HEK293 (cell line): ENCODE measurements at regions not wholly inside any gene's neighbourhood (a gene's known extent, or its start where the extent isn't known, plus 50 kb on each side); places are given as distances from the start of the nearest gene placed in this dataset.

Source experiments
- MZF1 ChIP-seq: fragments of 450-650 bp; formaldehyde crosslinking; IDR thresholded peaks from 2 replicates; pipeline ENCODE4 v1.5.1; 2017; ENCODE audit warnings: missing biosample characterization, missing genetic modification characterization, borderline replicate concordance
- SCRT1 ChIP-seq: fragments of 450-650 bp; formaldehyde crosslinking; IDR thresholded peaks from 2 replicates; pipeline ENCODE4 v1.5.1; 2016; ENCODE audit warnings: missing biosample characterization, missing genetic modification characterization, borderline replicate concordance
- TCF7L2 ChIP-seq: IDR thresholded peaks from 2 replicates; pipeline ENCODE4 v1.6.1; 2011; ENCODE audit warnings: low read depth, mild to moderate bottlenecking, inconsistent platforms, low read length, moderate library complexity, borderline replicate concordance
- YY1 ChIP-seq: fragments of 450-650 bp; formaldehyde crosslinking; IDR thresholded peaks from 2 replicates; pipeline ENCODE4 v1.5.1; 2018; ENCODE audit warnings: missing biosample characterization, missing genetic modification characterization
- ZBTB21 ChIP-seq: fragments of 450-650 bp; formaldehyde crosslinking; IDR thresholded peaks from 2 replicates; pipeline ENCODE4 v1.5.1; 2017; ENCODE audit warnings: missing biosample characterization, missing genetic modification characterization
- ZNF184 ChIP-seq: fragments of 450-650 bp; IDR thresholded peaks from 2 replicates; pipeline ENCODE4 v1.5.1; 2018; ENCODE audit warnings: missing biosample characterization, mild to moderate bottlenecking, missing genetic modification characterization
- ZNF24 ChIP-seq: fragments of 450-650 bp; formaldehyde crosslinking; IDR thresholded peaks from 2 replicates; pipeline ENCODE4 v1.5.1; 2016; ENCODE audit warnings: missing biosample characterization, missing genetic modification characterization
- ZNF350 ChIP-seq: fragments of 450-650 bp; formaldehyde crosslinking; IDR thresholded peaks from 2 replicates; pipeline ENCODE4 v1.5.0; 2017; ENCODE audit warnings: missing biosample characterization, mild to moderate bottlenecking, missing genetic modification characterization
- ZNF555 ChIP-seq: fragments of 450-650 bp; formaldehyde crosslinking; conservative IDR thresholded peaks from 2 replicates; pipeline ENCODE4 v1.5.1; 2017; ENCODE audit warnings: missing biosample characterization, mild to moderate bottlenecking, missing genetic modification characterization, inconsistent platforms
- ZNF830 ChIP-seq: fragments of 450-650 bp; IDR thresholded peaks from 2 replicates; pipeline ENCODE4 v1.5.0; 2018; ENCODE audit warnings: missing biosample characterization, missing genetic modification characterization, low read depth, mild to moderate bottlenecking, moderate library complexity
- TF ChIP-seq, protein P1 (sequence below): fragments of 450-650 bp; formaldehyde crosslinking; IDR thresholded peaks from 2 replicates; pipeline ENCODE4 v1.5.1; 2016; ENCODE audit warnings: missing biosample characterization, missing genetic modification characterization
- TF ChIP-seq, protein P2 (sequence below): fragments of 450-650 bp; formaldehyde crosslinking; IDR thresholded peaks from 2 replicates; pipeline ENCODE4 v1.5.1; 2016; ENCODE audit warnings: missing biosample characterization, missing genetic modification characterization
- TF ChIP-seq, protein P3 (sequence below): fragments of 450-650 bp; formaldehyde crosslinking; IDR thresholded peaks from 2 replicates; pipeline ENCODE4 v1.5.1; 2017; ENCODE audit warnings: missing biosample characterization, mild to moderate bottlenecking, missing genetic modification characterization, moderate library complexity

GRCh38 chr16:85996843-85997242, 97.9 kb downstream of the IRF8 start:
- TF ChIP-seq, protein P1, sequence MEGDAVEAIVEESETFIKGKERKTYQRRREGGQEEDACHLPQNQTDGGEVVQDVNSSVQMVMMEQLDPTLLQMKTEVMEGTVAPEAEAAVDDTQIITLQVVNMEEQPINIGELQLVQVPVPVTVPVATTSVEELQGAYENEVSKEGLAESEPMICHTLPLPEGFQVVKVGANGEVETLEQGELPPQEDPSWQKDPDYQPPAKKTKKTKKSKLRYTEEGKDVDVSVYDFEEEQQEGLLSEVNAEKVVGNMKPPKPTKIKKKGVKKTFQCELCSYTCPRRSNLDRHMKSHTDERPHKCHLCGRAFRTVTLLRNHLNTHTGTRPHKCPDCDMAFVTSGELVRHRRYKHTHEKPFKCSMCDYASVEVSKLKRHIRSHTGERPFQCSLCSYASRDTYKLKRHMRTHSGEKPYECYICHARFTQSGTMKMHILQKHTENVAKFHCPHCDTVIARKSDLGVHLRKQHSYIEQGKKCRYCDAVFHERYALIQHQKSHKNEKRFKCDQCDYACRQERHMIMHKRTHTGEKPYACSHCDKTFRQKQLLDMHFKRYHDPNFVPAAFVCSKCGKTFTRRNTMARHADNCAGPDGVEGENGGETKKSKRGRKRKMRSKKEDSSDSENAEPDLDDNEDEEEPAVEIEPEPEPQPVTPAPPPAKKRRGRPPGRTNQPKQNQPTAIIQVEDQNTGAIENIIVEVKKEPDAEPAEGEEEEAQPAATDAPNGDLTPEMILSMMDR (tag by site-specific recombination): no peak
- no peak for TF ChIP-seq ZNF184 (tag by site-specific recombination)
- TF ChIP-seq ZNF350 (tag by site-specific recombination): no peak
- TF ChIP-seq YY1: no peak
- TF ChIP-seq, protein P2, sequence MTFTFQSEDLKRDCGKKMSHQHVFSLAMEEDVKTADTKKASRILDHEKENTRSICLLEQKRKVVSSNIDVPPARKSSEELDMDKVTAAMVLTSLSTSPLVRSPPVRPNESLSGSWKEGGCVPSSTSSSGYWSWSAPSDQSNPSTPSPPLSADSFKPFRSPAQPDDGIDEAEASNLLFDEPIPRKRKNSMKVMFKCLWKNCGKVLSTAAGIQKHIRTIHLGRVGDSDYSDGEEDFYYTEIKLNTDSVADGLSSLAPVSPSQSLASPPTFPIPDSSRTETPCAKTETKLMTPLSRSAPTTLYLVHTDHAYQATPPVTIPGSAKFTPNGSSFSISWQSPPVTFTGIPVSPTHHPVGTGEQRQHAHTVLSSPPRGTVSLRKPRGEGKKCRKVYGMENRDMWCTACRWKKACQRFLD (tag by site-specific recombination): no peak
- TF ChIP-seq SCRT1 (tag by site-specific recombination): no peak
- no peak for TF ChIP-seq ZBTB21
- TF ChIP-seq TCF7L2: no peak
- TF ChIP-seq ZNF24 (tag by site-specific recombination): no peak
- no peak for TF ChIP-seq MZF1 (tag by site-specific recombination)
- TF ChIP-seq, protein P3, sequence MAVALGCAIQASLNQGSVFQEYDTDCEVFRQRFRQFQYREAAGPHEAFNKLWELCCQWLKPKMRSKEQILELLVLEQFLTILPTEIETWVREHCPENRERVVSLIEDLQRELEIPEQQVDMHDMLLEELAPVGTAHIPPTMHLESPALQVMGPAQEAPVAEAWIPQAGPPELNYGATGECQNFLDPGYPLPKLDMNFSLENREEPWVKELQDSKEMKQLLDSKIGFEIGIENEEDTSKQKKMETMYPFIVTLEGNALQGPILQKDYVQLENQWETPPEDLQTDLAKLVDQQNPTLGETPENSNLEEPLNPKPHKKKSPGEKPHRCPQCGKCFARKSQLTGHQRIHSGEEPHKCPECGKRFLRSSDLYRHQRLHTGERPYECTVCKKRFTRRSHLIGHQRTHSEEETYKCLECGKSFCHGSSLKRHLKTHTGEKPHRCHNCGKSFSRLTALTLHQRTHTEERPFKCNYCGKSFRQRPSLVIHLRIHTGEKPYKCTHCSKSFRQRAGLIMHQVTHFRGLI (tag by site-specific recombination): 0 out of 2 replicates have a peak, but pooled peaks have one; percentile 21
- TF ChIP-seq ZNF555 (tag by site-specific recombination): no peak
- no peak for TF ChIP-seq ZNF830 (tag by site-specific recombination)
